IMR-90 (cell line): ENCODE measurements at regions not wholly inside any gene's neighbourhood (a gene's known extent, or its start where the extent isn't known, plus 50 kb on each side); places are given as distances from the start of the nearest gene placed in this dataset.

Source experiments
- CTCF ChIP-seq: conservative IDR thresholded peaks from 2 replicates; pipeline ENCODE4 v1.5.1; 2012; ENCODE audit warnings: mild to moderate bottlenecking, low read depth, low read length, improper control_type of control experiment
- ELK1 ChIP-seq: fragments of 150-350 bp; IDR thresholded peaks from 2 replicates; pipeline ENCODE4 v1.6.1; 2016; ENCODE audit warnings: low read depth, mild to moderate bottlenecking, low read length, moderate library complexity, borderline replicate concordance
- MAFK ChIP-seq: IDR thresholded peaks from 2 replicates; pipeline ENCODE4 v1.6.1; 2012; ENCODE audit warnings: low read depth, low read length, improper control_type of control experiment
- MAZ ChIP-seq: IDR thresholded peaks from 2 replicates; pipeline ENCODE4 v1.6.1; 2012; ENCODE audit warnings: low read depth, mild to moderate bottlenecking, low read length, improper control_type of control experiment, moderate library complexity, borderline replicate concordance
- NFE2L2 ChIP-seq: fragments of 150-350 bp; IDR thresholded peaks from 2 replicates; pipeline ENCODE4 v1.6.1; 2016; ENCODE audit warnings: low read depth, mild to moderate bottlenecking, low read length
- POLR2A ChIP-seq: IDR thresholded peaks from 2 replicates; pipeline ENCODE4 v1.6.1; 2012; ENCODE audit warnings: mild to moderate bottlenecking, low read depth, low read length
- RFX5 ChIP-seq: IDR thresholded peaks from 2 replicates; pipeline ENCODE4 v1.8.0; 2012; ENCODE audit warnings: low read depth, mild to moderate bottlenecking, low read length, moderate library complexity
- SMC3 ChIP-seq: fragments of 150-350 bp; IDR thresholded peaks from 2 replicates; pipeline ENCODE4 v1.6.1; 2016; ENCODE audit warnings: low read depth, mild to moderate bottlenecking, antibody characterized with exemption, low read length, moderate library complexity

GRCh38 chr2:51812138-51812866 lies 780.4 kb upstream of the NRXN1 start:
- TF ChIP-seq CTCF (no peak), SMC3 (no peak), POLR2A (no peak), MAFK (no peak), NFE2L2 (no peak), MAZ (no peak), ELK1 (no peak), RFX5 (no peak)
